PC-3 (cell line): ENCODE measurements at regions not wholly inside any gene's neighbourhood (a gene's known extent, or its start where the extent isn't known, plus 50 kb on each side); places are given as distances from the start of the nearest gene placed in this dataset.

Experiments
- ATAC-seq: fragments of 200-7000 bp; cut with Tn5 transposase; 2 replicates; pipeline ENCODE4 v1.9.1; 2020; ENCODE audit warnings: mild to moderate bottlenecking, moderate library complexity
- BruUV-seq: library from RNA; stranded (reverse); fragments of 400-500 nt; replicated peaks from 2 replicates; lab custom pipeline; 2021; lab: Mats Ljungman, UMichigan
- CTCF ChIA-PET: fragments of 300-600 bp; sonication (Branson Sonifier 250); formaldehyde crosslinking; loops from one replicate; lab custom pipeline; 2022; ENCODE audit warnings: antibody characterized with exemption; lab: Charles Lee
- POLR2A ChIA-PET: fragments of 300-600 bp; sonication (Branson Sonifier 250); formaldehyde crosslinking; loops from one replicate; lab custom pipeline; 2022; ENCODE audit warnings: antibody characterized with exemption; ENCODE audit not compliant: unreplicated experiment; lab: Charles Lee
- DNase-seq: peaks from one replicate; pipeline ENCODE4 v3.0.0-alpha.2; 2015
- H2AFZ ChIP-seq: fragments of 300-600 bp; sonication (generic); 2 replicates; pipeline ENCODE4 v1.6.0; 2016; ENCODE audit warnings: antibody characterized with exemption, low read length
- H3F3A ChIP-seq: fragments of 300-600 bp; sonication (generic); one replicate; pipeline ENCODE4 v1.6.0; 2017; ENCODE audit warnings: antibody characterized with exemption, low read length, control low read depth, mild to moderate bottlenecking; ENCODE audit not compliant: unreplicated experiment
- H3K27ac ChIP-seq: fragments of 300-600 bp; sonication (generic); 2 replicates; pipeline ENCODE4 v1.5.1; 2016; ENCODE audit warnings: mild to moderate bottlenecking, low read length
- H3K27me3 ChIP-seq: fragments of 300-600 bp; sonication (generic); 2 replicates; pipeline ENCODE4 v1.6.1; 2016; ENCODE audit warnings: low read length, mixed read lengths
- H3K36me3 ChIP-seq: fragments of 300-600 bp; sonication (generic); 2 replicates; pipeline ENCODE4 v1.6.1; 2016; ENCODE audit warnings: low read depth, mixed run types, low read length, mixed read lengths
- H3K4me1 ChIP-seq: fragments of 300-600 bp; sonication (generic); 2 replicates; pipeline ENCODE4 v1.5.1; 2016; ENCODE audit warnings: low read length; ENCODE audit not compliant: insufficient read depth
- H3K4me2 ChIP-seq: fragments of 300-600 bp; sonication (generic); 2 replicates; pipeline ENCODE4 v1.6.0; 2016; ENCODE audit warnings: low read length
- H3K4me3 ChIP-seq: fragments of 300-600 bp; sonication (generic); 2 replicates; pipeline ENCODE4 v1.5.1; 2016; ENCODE audit warnings: mild to moderate bottlenecking, low read length, mixed read lengths
- H3K79me2 ChIP-seq: fragments of 300-600 bp; sonication (generic); 2 replicates; pipeline ENCODE4 v1.6.1; 2017; ENCODE audit warnings: low read length, mixed read lengths
- H3K9ac ChIP-seq: fragments of 300-600 bp; sonication (generic); 2 replicates; pipeline ENCODE4 v1.6.0; 2016; ENCODE audit warnings: mild to moderate bottlenecking, low read length
- H3K9me2 ChIP-seq: fragments of 300-600 bp; sonication (generic); replicated peaks from 2 replicates; pipeline ENCODE4 v1.6.1; 2016; ENCODE audit warnings: mixed run types, low read length, mixed read lengths
- H3K9me3 ChIP-seq: fragments of 300-600 bp; sonication (generic); 2 replicates; pipeline ENCODE4 v1.6.1; 2016; ENCODE audit warnings: low read length, mixed read lengths
- H4K20me1 ChIP-seq: fragments of 300-600 bp; sonication (generic); 2 replicates; pipeline ENCODE4 v1.6.1; 2016; ENCODE audit warnings: low read length, mixed read lengths
- EZH2 ChIP-seq: fragments of 300-600 bp; sonication (generic); IDR thresholded peaks from one replicate; pipeline ENCODE4 v1.6.1; 2017; ENCODE audit warnings: antibody characterized with exemption, mild to moderate bottlenecking, low read length; ENCODE audit not compliant: unreplicated experiment
- EZH2phosphoT487 ChIP-seq: fragments of 300-600 bp; sonication (generic); IDR thresholded peaks from 2 replicates; pipeline ENCODE4 v1.6.1; 2018; ENCODE audit warnings: mild to moderate bottlenecking, antibody characterized with exemption, low read length, borderline replicate concordance
- intact Hi-C: fragments of 100-400 bp; cut with micrococcal nuclease; formaldehyde crosslinking; loops from 2 replicates; pipeline ENCODE4 v1.9.0; 2023
- TF ChIP-seq, protein P1 (sequence below): fragments of 300-600 bp; sonication (generic); conservative IDR thresholded peaks from 2 replicates; pipeline ENCODE4 v1.5.1; 2017; ENCODE audit warnings: antibody characterized with exemption, low read depth, mild to moderate bottlenecking, low read length

DNA sequence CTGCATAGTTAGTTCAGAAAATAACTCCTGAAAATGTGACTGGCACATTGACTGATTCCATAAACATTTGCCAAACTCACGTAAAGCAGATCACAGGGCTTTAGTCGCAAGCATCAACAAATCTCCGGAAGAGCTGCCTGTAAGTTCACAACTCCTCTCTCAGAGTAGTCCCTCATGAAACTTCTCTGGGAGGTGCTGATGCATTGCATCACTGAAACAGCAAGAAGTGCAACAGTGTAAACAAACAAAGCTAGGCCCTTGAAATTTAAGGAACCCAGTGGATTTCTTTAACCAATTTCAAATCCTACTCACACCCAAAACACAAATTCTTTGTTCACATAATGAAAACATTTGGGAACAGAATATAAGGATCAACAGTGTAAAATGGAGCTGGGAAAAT is 1691.7 kb upstream of the FLRT2 start:
- POLR2A ChIA-PET: no interaction called here
- ATAC-seq (no peak), DNase-seq (no peak)
- intact Hi-C loops: no loop called here
- no peaks in the 10 kb centered on the region for H3K9me2 ChIP-seq
- H3K9ac ChIP-seq: no peak overlapping the region
- no peaks in the 10 kb centered on the region for H4K20me1 ChIP-seq
- no peaks in the 10 kb centered on the region for H3K36me3 ChIP-seq
- H3K4me3 ChIP-seq: no peak overlapping the region
- no peak overlapping the region for H3K4me2 ChIP-seq
- H3K4me1 ChIP-seq: no peaks in the 10 kb centered on the region
- H3K27ac ChIP-seq: no peak overlapping the region
- H3K79me2 ChIP-seq: no peaks in the 10 kb centered on the region
- no TSS peak for BruUV-seq
- H3K9me3 ChIP-seq: no peaks in the 10 kb centered on the region
- TF ChIP-seq EZH2phosphoT487: no peak
- no peak for TF ChIP-seq EZH2
- TF ChIP-seq, protein P1, sequence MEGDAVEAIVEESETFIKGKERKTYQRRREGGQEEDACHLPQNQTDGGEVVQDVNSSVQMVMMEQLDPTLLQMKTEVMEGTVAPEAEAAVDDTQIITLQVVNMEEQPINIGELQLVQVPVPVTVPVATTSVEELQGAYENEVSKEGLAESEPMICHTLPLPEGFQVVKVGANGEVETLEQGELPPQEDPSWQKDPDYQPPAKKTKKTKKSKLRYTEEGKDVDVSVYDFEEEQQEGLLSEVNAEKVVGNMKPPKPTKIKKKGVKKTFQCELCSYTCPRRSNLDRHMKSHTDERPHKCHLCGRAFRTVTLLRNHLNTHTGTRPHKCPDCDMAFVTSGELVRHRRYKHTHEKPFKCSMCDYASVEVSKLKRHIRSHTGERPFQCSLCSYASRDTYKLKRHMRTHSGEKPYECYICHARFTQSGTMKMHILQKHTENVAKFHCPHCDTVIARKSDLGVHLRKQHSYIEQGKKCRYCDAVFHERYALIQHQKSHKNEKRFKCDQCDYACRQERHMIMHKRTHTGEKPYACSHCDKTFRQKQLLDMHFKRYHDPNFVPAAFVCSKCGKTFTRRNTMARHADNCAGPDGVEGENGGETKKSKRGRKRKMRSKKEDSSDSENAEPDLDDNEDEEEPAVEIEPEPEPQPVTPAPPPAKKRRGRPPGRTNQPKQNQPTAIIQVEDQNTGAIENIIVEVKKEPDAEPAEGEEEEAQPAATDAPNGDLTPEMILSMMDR: no peak
- H3K27me3 ChIP-seq: no peaks in the 10 kb centered on the region
- no peak overlapping the region for H2AFZ ChIP-seq
- CTCF ChIA-PET: no interaction called here
- H3F3A ChIP-seq: no peaks in the 10 kb centered on the region

DNA sequence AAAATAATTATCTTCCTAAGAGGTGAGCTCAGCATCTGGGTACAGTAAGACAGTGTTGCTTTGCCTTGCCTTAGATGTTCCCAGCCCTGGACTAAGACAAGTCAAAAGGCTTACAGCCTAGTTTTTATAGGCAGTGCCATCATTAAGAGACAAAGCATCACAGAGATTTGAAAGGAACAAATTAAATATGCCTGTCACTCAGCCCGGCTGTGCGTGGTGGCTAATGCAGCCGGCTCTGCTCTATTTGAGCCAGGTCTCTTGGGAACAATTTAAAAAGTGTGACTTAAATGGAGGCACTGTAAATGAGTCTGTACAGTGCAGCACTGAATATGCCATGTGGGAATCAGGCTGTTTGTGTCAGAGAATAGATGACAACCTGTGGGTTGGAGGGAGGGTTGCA is 1687.4 kb upstream of the FLRT2 start:
- DNase-seq (no peak), ATAC-seq (no peak)
- no peak for TF ChIP-seq EZH2
- TF ChIP-seq, protein P1: no peak
- no peak for TF ChIP-seq EZH2phosphoT487
- Histone ChIP-seq H3K9me3 (no peaks in the 10 kb centered on the region), H3K27ac (no peak overlapping the region), H3K4me3 (no peak overlapping the region), H3K9ac (no peak overlapping the region), H3K36me3 (no peaks in the 10 kb centered on the region), H3K79me2 (no peaks in the 10 kb centered on the region), H3K4me1 (no peaks in the 10 kb centered on the region), H3K9me2 (no peaks in the 10 kb centered on the region), H3F3A (no peaks in the 10 kb centered on the region), H3K4me2 (no peak overlapping the region), H4K20me1 (no peaks in the 10 kb centered on the region), H2AFZ (no peak overlapping the region), H3K27me3 (no peaks in the 10 kb centered on the region)
- no TSS peak for BruUV-seq
- intact Hi-C loops: no loop called here
- ChIA-PET CTCF (no interaction called here), POLR2A (no interaction called here)

DNA sequence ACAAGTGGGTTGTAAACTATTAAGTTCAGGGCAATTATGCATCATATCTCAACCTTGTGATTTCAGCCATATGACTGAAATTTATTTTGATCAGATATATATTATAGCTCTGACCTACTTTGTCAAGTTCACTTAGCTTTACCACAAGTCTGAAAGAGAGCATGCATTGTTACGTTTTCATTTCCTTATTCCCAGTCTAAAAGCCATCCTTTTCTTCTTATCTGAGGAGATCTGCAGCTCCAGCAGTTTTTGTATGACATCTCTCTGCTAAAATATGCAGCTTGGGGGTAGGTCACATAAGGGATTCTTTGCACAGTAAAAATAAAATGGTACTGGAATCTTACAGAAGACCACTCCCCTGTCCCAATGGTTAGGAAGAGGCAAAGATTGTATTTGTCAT is 1682.8 kb upstream of the FLRT2 start:
- no peaks in the 10 kb centered on the region for H3F3A ChIP-seq
- POLR2A ChIA-PET: no interaction called here
- DNase-seq (no peak), ATAC-seq (no peak)
- H3K9me3 ChIP-seq: peaks cover 9% of the 10 kb centered on the region; the same call in 1 of the 2 replicates
- H3K79me2 ChIP-seq: no peaks in the 10 kb centered on the region
- H3K4me1 ChIP-seq: no peaks in the 10 kb centered on the region
- no peaks in the 10 kb centered on the region for H4K20me1 ChIP-seq
- no peak overlapping the region for H3K4me2 ChIP-seq
- H2AFZ ChIP-seq: no peak overlapping the region
- H3K4me3 ChIP-seq: no peak overlapping the region
- TF ChIP-seq, protein P1: no peak
- TF ChIP-seq EZH2: no peak
- TF ChIP-seq EZH2phosphoT487: no peak
- H3K27me3 ChIP-seq: no peaks in the 10 kb centered on the region
- CTCF ChIA-PET: no interaction called here
- no peak overlapping the region for H3K9ac ChIP-seq
- intact Hi-C loops: no loop called here
- no peaks in the 10 kb centered on the region for H3K9me2 ChIP-seq
- no peaks in the 10 kb centered on the region for H3K36me3 ChIP-seq
- H3K27ac ChIP-seq: no peak overlapping the region
- no TSS peak for BruUV-seq
